ENCODE measurements at regions not wholly inside any gene's neighbourhood (a gene's known extent, or its start where the extent isn't known, plus 50 kb on each side); places are given as distances from the start of the nearest gene placed in this dataset.

DNA sequence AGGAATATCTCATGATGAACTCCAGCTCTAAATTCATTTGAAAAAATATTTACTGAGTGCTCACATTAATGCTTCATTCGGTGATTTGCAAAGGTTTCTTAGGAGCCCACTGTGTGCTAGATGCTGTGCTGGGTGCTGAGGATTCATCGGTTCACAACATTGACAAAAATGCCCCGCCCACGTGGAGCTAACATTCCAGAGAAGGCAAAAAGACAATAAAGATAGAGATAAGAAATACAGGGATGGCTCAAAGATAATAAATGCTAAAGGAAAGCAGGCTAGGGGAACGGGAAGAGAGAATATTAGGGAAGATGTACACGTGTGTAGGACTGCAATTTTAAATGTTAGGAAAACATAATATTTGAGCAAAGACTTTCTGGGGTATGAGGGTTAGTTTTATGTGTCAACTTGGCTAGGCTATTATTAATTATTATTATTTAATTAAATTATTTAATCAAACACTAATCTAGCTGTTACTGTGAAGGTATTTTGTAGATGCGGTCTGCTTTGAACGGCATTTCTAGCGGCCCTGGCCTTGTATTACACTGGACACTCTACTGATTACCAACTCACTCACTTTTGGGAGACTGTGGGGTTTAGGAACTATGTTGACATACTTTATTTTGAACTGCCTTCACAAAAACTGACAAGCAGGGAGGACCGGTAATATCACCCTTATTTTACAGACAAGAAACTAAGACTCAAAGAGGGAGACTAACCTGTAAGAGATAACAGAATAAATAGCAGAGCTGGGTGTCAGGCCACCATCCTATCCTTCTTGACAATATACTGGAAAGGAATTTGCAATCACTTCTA is 61.9 kb upstream of the IRF2 start:
- TF ChIP-seq, protein P1, sequence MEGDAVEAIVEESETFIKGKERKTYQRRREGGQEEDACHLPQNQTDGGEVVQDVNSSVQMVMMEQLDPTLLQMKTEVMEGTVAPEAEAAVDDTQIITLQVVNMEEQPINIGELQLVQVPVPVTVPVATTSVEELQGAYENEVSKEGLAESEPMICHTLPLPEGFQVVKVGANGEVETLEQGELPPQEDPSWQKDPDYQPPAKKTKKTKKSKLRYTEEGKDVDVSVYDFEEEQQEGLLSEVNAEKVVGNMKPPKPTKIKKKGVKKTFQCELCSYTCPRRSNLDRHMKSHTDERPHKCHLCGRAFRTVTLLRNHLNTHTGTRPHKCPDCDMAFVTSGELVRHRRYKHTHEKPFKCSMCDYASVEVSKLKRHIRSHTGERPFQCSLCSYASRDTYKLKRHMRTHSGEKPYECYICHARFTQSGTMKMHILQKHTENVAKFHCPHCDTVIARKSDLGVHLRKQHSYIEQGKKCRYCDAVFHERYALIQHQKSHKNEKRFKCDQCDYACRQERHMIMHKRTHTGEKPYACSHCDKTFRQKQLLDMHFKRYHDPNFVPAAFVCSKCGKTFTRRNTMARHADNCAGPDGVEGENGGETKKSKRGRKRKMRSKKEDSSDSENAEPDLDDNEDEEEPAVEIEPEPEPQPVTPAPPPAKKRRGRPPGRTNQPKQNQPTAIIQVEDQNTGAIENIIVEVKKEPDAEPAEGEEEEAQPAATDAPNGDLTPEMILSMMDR (IDR thresholded peaks at IDR 0.05) = no peak
- TF ChIP-seq EP300 (IDR thresholded peaks at IDR 0.05) = no peak
